ENCODE measurements at regions not wholly inside any gene's neighbourhood (a gene's known extent, or its start where the extent isn't known, plus 50 kb on each side); places are given as distances from the start of the nearest gene placed in this dataset.
"Not testable (repeated sequence)": the region's sequence is repeated elsewhere in the genome, so short reads cannot be mapped to it uniquely, and the experiment has no call there.

- Histone ChIP-seq H3K4me1 (replicated peaks) (no peaks in the 10 kb centered on the region), H3K27ac (no peak overlapping the region), H3K4me3 (no peak overlapping the region), H3K27me3 (replicated peaks; ENCODE audit: insufficient read depth) (no peaks in the 10 kb centered on the region), H3K36me3 (no peaks in the 10 kb centered on the region), H3K9me3 (no peaks in the 10 kb centered on the region)
- no peak for DNase-seq (ENCODE audit: low spot score)
- intact Hi-C loops (cut with DNase I) = no loop called here
- 78% methylated on average over 9 of the region's 9 CpGs for WGBS
- TF ChIP-seq POLR2AphosphoS5 (IDR thresholded peaks at IDR 0.05) = no peak
- no peak for TF ChIP-seq POLR2A (IDR thresholded peaks at IDR 0.05)
- TF ChIP-seq CTCF (IDR thresholded peaks at IDR 0.05) = no peak
Observed at GRCh38 chr13:65336087-65336749, 1893.9 kb downstream of the PCDH9 start.

DNA sequence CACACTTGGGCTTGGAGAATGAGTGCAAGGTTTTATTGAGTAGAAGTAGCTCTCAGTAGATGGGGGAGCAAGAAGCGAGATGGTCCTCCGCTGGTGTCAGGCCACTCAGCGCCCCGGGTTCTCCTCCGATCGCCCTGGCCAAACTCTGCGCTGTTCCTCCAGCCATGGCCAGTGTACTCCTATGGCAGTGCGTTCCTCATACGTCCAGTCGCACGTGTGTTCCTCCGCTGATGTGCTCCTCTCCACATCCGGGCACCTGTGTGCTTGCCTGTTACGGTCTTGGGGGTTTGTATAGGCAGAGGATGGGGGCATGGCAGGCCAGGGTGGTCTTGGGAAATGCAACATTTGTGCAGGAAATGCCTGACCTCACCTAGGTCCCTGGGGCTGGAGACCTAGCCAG, 1899.4 kb downstream of the PCDH9 start:
- Histone ChIP-seq H3K4me1 (replicated peaks) (no peaks in the 10 kb centered on the region), H3K27ac (no peak overlapping the region), H3K9me3 (no peaks in the 10 kb centered on the region), H3K4me3 (no peak overlapping the region), H3K36me3 (no peaks in the 10 kb centered on the region), H3K27me3 (replicated peaks; ENCODE audit: insufficient read depth) (no peaks in the 10 kb centered on the region)
- no peak for DNase-seq (ENCODE audit: low spot score)
- 96% methylated on average over 14 of the region's 14 CpGs for WGBS
- TF ChIP-seq CTCF (IDR thresholded peaks at IDR 0.05) (no peak), POLR2AphosphoS5 (IDR thresholded peaks at IDR 0.05) (no peak), POLR2A (IDR thresholded peaks at IDR 0.05) (no peak)
- intact Hi-C loops (cut with DNase I) = no loop called here

DNA sequence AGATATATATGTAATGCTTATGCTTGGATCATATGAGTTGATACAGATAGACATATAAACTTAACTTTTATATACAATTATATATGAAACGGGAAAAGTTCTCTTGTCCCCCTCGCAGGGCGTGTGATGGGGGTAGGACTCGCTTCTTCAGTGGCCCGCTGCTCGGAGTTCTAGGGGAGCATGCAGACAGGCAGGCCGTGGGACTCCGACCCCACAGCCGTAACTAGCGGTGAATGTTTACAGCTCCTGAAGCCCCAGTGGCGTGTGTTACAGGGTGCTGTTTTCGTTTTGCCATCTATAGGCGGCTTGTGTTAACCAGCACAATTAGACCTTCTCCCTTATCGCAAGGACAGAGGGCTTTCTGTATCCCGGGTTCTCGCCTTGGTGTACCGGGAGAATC, 1899.8 kb downstream of the PCDH9 start:
- intact Hi-C loops (cut with DNase I) = no loop called here
- no peak overlapping the region for H3K27ac ChIP-seq
- no peaks in the 10 kb centered on the region for H3K27me3 ChIP-seq (replicated peaks; ENCODE audit: insufficient read depth)
- H3K9me3 ChIP-seq = no peaks in the 10 kb centered on the region
- no peak for DNase-seq (ENCODE audit: low spot score)
- 95% methylated on average over 17 of the region's 17 CpGs for WGBS
- TF ChIP-seq CTCF (IDR thresholded peaks at IDR 0.05) (no peak), POLR2AphosphoS5 (IDR thresholded peaks at IDR 0.05) (no peak), POLR2A (IDR thresholded peaks at IDR 0.05) (no peak)
- H3K4me3 ChIP-seq = no peak overlapping the region
- H3K4me1 ChIP-seq (replicated peaks) = no peaks in the 10 kb centered on the region
- H3K36me3 ChIP-seq = no peaks in the 10 kb centered on the region

- intact Hi-C loops (cut with DNase I); H3K27ac ChIP-seq; H3K9me3 ChIP-seq; H3K27me3 ChIP-seq (replicated peaks; ENCODE audit: insufficient read depth); H3K36me3 ChIP-seq; DNase-seq (ENCODE audit: low spot score); H3K4me3 ChIP-seq; H3K4me1 ChIP-seq (replicated peaks): not testable (repeated sequence)
- 95% methylated on average over 15 of the region's 15 CpGs for WGBS
Observed at GRCh38 chr13:65323192-65323591, 1906.9 kb downstream of the PCDH9 start.

DNA sequence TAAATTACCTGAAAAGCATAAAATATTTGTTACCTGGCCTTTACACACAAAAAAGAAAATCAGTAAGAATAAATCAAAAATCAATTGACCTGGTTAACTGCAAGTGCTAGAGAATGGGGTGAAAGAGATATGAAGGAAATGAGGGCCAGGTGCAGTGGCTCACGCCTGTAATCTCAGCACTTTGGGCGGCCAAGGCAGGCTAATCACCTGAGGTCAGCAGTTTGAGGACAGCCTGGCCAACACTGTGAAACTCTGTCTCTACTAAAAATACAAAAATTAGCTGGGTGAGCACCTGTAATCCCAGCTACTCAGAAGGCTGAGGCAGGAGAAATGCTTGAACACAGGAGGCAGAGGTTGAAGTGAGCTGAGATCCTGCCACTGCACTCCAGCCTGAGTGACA, 1908.7 kb downstream of the PCDH9 start:
- H3K9me3 ChIP-seq; H3K4me1 ChIP-seq (replicated peaks); H3K4me3 ChIP-seq; H3K27me3 ChIP-seq (replicated peaks; ENCODE audit: insufficient read depth); H3K36me3 ChIP-seq; DNase-seq (ENCODE audit: low spot score); H3K27ac ChIP-seq; intact Hi-C loops (cut with DNase I): not testable (repeated sequence)
- 91% methylated on average over 2 of the region's 2 CpGs for WGBS

GRCh38 chr13:65314008-65314407, 1916.1 kb downstream of the PCDH9 start:
- no peaks in the 10 kb centered on the region for H3K36me3 ChIP-seq
- no peak overlapping the region for H3K27ac ChIP-seq
- no peaks in the 10 kb centered on the region for H3K4me1 ChIP-seq (replicated peaks)
- no peak overlapping the region for H3K4me3 ChIP-seq
- WGBS = 89% methylated on average over 4 of the region's 4 CpGs
- H3K9me3 ChIP-seq = no peaks in the 10 kb centered on the region
- H3K27me3 ChIP-seq (replicated peaks; ENCODE audit: insufficient read depth) = no peaks in the 10 kb centered on the region
- TF ChIP-seq CTCF (IDR thresholded peaks at IDR 0.05) (no peak), POLR2A (IDR thresholded peaks at IDR 0.05) (no peak), POLR2AphosphoS5 (IDR thresholded peaks at IDR 0.05) (no peak)
- DNase-seq (ENCODE audit: low spot score) = no peak
- intact Hi-C loops (cut with DNase I) = no loop called here

All from prostate gland (tissue), 2 donors.